ENCODE measurements at regions not wholly inside any gene's neighbourhood (a gene's known extent, or its start where the extent isn't known, plus 50 kb on each side); places are given as distances from the start of the nearest gene placed in this dataset.

DNA sequence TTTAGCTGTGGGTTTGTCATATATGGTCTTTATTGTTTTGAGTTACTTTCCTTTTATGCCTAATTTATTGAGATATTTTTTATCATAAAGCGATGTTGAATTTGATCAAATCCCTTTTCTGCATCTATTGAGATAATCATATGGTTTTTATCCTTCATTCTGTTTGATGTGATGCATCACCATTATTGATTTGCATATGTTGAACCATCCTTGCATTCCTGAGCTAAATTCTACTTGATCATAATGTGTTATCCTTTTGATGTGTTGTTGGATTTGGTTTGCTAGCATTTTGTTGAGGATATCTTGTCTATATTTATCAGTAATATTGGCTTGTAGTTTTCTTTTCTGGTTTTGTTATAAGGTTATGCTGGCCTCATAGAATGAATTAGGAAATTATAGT lies 308.5 kb downstream of the ADCYAP1 start:
- no peak for DNase-seq (ENCODE audit: low read depth)

DNA sequence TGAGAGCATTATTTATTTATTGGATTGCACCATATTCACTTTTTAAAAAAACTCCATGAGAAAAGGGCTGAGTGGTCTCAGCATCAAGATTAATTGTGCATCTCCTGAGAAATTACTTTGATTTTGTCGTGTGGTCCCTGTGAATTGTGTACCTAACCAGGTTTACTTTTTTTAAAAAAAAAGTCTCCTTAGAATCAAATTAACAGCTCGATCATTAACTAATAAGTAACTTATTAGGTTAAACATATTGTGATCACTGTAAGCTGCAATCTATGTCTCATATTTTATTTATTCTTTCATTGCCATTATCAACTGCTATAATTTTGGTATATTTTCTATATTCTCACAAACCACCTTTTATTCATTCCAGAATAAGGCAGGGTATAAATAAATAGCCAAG lies 318.2 kb downstream of the ADCYAP1 start:
- TF ChIP-seq, protein P1, sequence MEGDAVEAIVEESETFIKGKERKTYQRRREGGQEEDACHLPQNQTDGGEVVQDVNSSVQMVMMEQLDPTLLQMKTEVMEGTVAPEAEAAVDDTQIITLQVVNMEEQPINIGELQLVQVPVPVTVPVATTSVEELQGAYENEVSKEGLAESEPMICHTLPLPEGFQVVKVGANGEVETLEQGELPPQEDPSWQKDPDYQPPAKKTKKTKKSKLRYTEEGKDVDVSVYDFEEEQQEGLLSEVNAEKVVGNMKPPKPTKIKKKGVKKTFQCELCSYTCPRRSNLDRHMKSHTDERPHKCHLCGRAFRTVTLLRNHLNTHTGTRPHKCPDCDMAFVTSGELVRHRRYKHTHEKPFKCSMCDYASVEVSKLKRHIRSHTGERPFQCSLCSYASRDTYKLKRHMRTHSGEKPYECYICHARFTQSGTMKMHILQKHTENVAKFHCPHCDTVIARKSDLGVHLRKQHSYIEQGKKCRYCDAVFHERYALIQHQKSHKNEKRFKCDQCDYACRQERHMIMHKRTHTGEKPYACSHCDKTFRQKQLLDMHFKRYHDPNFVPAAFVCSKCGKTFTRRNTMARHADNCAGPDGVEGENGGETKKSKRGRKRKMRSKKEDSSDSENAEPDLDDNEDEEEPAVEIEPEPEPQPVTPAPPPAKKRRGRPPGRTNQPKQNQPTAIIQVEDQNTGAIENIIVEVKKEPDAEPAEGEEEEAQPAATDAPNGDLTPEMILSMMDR (conservative IDR thresholded peaks at IDR 0.05; ENCODE audit: low read length): no peak
- DNase-seq (ENCODE audit: low read depth): no peak
- H3K4me3 ChIP-seq (ENCODE audit: low read length): no peak overlapping the region

More for the DNA sequence above, 308.5 kb downstream of the ADCYAP1 start:
- H3K4me3 ChIP-seq (ENCODE audit: low read length): no peak overlapping the region
- TF ChIP-seq, protein P1 (conservative IDR thresholded peaks at IDR 0.05; ENCODE audit: low read length): no peak

DNA sequence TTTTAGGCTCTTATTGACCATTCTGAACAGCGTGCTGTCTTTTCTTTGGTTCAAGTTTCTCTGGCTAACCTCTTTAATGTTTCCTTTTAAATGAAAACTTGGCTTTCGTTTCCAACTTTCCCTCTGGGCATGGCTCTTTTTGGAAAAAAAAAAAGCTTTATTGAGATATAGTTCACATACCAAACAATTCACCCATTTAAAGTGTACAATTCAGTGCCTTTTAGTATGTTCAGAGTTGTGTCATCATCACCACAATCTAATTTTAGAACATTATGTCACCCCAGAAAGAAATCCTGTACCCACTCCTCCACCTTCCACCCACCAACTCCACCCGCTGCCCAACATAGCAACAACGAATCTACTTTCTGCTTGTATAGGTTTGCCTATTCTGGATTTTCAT lies 322.4 kb downstream of the ADCYAP1 start:
- no peak overlapping the region for H3K4me3 ChIP-seq (ENCODE audit: low read length)
- TF ChIP-seq, protein P1 (conservative IDR thresholded peaks at IDR 0.05; ENCODE audit: low read length): no peak
- no peak for DNase-seq (ENCODE audit: low read depth)

DNA sequence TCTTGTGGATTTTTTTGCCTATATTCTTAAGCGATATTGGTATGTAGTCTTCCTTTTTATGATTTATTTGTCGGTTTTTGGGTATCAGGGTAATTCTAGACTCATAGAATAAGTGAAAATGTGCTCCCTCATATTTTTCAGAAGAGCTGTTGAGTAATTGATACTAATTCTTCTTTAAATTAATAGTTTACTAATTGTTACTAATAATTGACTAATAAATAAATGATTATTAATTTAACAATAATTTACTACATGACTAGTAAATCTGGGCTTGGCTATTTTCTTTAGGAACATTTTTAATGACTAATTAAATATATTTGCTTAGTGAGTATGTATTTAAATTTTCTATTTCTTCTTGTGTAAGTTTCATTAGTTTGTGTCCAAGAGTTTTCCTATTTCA lies 325.0 kb downstream of the ADCYAP1 start:
- no peak overlapping the region for H3K4me3 ChIP-seq (ENCODE audit: low read length)
- TF ChIP-seq, protein P1 (conservative IDR thresholded peaks at IDR 0.05; ENCODE audit: low read length): no peak
- no peak for DNase-seq (ENCODE audit: low read depth)

DNA sequence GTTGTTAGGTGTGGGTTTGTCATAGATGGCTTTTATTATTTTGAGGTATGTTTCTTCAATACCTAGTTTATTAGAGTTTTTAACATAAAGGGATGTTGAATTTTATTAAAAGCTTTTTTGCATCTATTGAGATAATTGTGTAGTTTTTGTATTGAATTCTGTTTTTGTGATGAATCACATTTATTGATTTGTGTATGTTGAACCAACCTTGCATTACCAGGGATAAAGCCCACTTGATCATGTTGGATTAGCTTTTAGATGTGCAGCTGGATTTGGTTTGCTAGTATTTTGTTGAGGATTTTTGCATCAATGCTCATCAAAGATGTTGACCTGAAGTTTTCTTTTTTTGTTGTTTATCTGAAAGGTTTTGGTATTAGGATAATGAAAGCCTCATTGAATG lies 328.2 kb downstream of the ADCYAP1 start:
- TF ChIP-seq, protein P1 (conservative IDR thresholded peaks at IDR 0.05; ENCODE audit: low read length): no peak
- no peak overlapping the region for H3K4me3 ChIP-seq (ENCODE audit: low read length)
- DNase-seq (ENCODE audit: low read depth): no peak

DNA sequence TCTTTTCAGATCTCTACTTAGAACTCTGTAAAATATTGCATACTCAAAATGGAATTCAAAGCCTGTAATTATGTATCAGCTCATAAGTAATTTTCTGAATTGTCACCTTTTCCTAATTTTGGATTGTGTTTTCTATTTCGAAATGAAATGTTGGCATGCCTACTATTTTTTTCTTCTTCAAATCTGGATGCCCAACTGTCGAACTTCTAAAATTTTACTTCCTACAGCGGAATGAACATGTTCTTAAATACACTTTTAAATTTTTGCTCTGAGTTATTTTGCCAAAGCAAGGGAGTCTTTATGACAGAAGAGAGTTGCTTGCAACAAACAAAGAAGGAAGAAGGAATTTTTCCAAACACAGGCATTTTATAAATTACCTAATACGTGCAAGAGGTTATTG lies 336.0 kb downstream of the ADCYAP1 start:
- TF ChIP-seq, protein P1 (conservative IDR thresholded peaks at IDR 0.05; ENCODE audit: low read length): no peak
- no peak for DNase-seq (ENCODE audit: low read depth)
- no peak overlapping the region for H3K4me3 ChIP-seq (ENCODE audit: low read length)

DNA sequence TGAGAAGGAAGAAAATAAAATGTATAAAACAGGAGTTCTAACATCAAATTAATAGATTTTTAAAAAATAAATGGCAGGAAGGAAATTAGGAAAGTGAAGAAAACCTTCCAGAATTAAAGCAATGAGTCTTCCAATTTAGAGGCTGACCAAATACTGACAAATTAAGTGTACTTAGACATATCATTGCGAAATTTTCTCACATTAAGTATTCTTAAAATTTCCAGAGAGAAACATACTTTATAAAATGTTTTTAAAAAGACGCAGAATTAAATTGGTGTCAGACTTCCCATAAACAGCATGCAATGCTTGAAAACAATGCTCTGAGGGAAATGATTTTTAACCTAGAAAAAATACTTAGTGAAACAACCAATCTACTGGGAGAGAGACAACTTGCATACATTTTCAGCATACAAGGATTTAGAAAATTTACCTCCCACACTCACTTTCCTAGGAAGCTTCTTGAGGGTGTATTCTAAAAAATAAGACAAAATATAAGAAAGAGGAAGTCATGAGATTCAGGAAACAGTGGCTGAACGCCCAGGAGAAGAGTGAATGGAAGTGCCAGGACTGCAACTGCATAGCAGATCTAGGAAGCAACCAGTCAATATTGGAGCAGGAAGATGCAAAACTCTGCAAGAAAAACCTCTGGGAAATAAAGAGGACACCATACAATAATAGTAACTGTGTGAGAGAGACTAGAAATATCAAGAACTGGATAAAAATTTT lies 339.9 kb downstream of the ADCYAP1 start:
- TF ChIP-seq, protein P1 (conservative IDR thresholded peaks at IDR 0.05; ENCODE audit: low read length): no peak
- no peak overlapping the region for H3K4me3 ChIP-seq (ENCODE audit: low read length)
- no peak for DNase-seq (ENCODE audit: low read depth)

Measured in AG10803 (cell line).